OCI-LY1 (cell line): ENCODE measurements at regions not wholly inside any gene's neighbourhood (a gene's known extent, or its start where the extent isn't known, plus 50 kb on each side); places are given as distances from the start of the nearest gene placed in this dataset.

Experiments
- CTCF ChIP-seq: fragments of 200-600 bp; sonication (generic), shearing (Covaris generic); IDR thresholded peaks from 2 replicates; pipeline ENCODE4 v1.5.1; 2017; ENCODE audit warnings: mild to moderate bottlenecking, antibody characterized with exemption, low read length, moderate library complexity, mixed read lengths
- EZH2 ChIP-seq: fragments of 200-600 bp; sonication (generic), shearing (Covaris generic); IDR thresholded peaks from 2 replicates; pipeline ENCODE4 v1.8.0; 2017; ENCODE audit warnings: borderline replicate concordance, mixed run types, mild to moderate bottlenecking, antibody characterized with exemption, low read length, moderate library complexity, mixed read lengths

GRCh38 chr2:207434306-207434705, 95.5 kb upstream of the CREB1 start:
- TF ChIP-seq EZH2: no peak
- TF ChIP-seq CTCF: no peak
